Epithelial cell of esophagus (primary cell): ENCODE measurements at regions not wholly inside any gene's neighbourhood (a gene's known extent, or its start where the extent isn't known, plus 50 kb on each side); places are given as distances from the start of the nearest gene placed in this dataset.

Source experiments
- DNase-seq: peaks from one replicate; pipeline ENCODE4 v3.0.0; 2010; ENCODE audit warnings: low read depth
- H3K4me3 ChIP-seq: 2 replicates; pipeline ENCODE4 v1.5.1; 2011; ENCODE audit warnings: mild to moderate bottlenecking, low read length, control low read depth
- TF ChIP-seq, protein P1 (sequence below): IDR thresholded peaks from 2 replicates; pipeline ENCODE4 v1.5.1; 2011; ENCODE audit warnings: low read depth, mild to moderate bottlenecking, low read length, control low read depth, inconsistent platforms; ENCODE audit not compliant: insufficient read depth; ENCODE audit errors: missing control alignments

DNA sequence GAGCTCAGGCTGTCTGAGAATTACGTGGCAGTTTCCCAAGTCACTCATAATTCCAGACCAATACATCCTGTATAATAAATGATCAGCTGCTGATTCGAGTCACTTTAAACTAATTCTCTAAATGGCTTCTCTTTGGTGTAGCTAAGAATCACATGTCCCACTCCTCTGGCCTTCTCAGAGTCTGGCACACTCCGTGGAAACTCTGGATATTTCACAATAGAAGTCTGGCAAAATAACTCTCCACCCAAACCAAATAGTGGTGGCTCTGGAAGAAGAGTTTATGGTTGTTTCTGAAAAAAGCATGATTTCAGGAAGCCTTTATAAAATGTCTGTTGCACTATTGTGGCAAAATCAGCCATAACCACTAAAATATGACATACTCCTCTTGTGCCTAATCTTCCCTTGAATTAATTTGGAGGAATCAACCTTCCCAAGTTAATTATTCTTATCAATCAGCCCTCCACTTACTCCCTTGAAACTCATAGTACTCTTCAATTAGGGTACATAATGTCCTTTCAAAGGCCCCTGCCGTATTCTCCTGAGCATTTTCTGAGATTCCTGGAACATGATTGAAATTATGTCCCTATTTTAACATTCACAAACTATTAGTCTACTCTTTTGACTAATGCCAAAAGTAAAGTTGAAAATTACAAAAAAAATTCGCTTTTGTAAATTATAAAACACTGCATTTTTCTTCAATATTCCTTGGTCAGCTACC lies 991.6 kb downstream of the FAT4 start:
- no peak for DNase-seq
- TF ChIP-seq, protein P1, sequence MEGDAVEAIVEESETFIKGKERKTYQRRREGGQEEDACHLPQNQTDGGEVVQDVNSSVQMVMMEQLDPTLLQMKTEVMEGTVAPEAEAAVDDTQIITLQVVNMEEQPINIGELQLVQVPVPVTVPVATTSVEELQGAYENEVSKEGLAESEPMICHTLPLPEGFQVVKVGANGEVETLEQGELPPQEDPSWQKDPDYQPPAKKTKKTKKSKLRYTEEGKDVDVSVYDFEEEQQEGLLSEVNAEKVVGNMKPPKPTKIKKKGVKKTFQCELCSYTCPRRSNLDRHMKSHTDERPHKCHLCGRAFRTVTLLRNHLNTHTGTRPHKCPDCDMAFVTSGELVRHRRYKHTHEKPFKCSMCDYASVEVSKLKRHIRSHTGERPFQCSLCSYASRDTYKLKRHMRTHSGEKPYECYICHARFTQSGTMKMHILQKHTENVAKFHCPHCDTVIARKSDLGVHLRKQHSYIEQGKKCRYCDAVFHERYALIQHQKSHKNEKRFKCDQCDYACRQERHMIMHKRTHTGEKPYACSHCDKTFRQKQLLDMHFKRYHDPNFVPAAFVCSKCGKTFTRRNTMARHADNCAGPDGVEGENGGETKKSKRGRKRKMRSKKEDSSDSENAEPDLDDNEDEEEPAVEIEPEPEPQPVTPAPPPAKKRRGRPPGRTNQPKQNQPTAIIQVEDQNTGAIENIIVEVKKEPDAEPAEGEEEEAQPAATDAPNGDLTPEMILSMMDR, result no peak
- H3K4me3 ChIP-seq, result no peak overlapping the region

DNA sequence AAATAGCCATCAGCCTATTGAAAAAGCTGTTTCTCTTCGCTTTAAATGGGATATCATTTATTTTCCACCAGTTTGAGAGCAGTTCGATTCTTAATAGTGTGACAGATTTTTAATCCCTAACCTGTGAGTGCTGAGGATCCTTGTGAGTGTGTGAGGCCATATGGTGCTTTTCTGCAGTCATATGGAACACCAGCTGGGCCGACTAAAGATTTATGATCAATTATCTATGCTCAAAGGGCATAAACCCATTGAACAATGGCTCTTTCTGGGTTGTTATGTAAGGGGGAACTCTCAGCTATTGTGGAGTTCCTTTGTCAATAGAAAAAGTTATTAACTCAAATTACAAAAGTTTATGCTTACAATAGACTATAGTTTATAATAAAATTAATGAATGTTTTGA lies 1003.6 kb downstream of the FAT4 start:
- no peak for DNase-seq
- no peak overlapping the region for H3K4me3 ChIP-seq
- TF ChIP-seq, protein P1, result no peak

DNA sequence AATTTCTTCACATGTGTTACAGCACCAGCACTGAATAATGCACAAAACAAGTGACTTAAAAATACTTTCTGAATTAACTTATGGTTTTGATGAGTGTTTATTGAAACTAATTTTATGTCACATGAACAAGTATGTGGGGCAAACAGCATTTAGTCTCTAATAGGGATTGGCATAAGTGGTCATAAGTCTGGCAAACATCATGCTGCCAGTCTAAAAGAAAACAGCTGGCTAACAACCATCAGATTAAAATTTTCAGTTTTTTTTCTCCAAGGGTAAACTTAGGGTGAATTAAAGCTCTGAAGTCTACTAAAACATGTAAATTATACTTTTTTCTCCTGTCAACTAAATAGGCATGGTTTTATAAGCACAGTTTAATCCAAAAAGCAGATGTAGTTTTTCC lies 1014.2 kb downstream of the FAT4 start:
- DNase-seq, result no peak
- H3K4me3 ChIP-seq, result no peak overlapping the region
- TF ChIP-seq, protein P1, result no peak

DNA sequence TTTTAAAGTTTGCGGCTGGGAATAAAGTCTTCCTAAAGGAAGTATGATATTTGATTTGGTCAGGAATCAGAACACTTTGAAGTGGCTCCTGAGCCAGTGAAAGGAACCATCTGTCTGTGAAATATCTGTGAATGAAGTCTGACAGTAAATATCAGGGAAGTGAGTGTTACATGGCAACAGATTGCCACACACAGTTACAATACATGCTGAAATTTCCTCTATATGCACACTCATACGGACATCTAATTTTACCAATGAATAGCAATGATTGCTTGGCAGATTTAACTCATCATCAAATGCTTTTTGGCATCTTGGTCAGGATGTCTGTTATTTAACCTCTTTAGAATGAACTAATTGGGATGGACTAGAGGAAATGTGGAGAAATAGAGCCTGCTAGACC lies 1023.8 kb downstream of the FAT4 start:
- DNase-seq, result peak; percentile 5
- TF ChIP-seq, protein P1, result no peak
- no peak overlapping the region for H3K4me3 ChIP-seq

DNA sequence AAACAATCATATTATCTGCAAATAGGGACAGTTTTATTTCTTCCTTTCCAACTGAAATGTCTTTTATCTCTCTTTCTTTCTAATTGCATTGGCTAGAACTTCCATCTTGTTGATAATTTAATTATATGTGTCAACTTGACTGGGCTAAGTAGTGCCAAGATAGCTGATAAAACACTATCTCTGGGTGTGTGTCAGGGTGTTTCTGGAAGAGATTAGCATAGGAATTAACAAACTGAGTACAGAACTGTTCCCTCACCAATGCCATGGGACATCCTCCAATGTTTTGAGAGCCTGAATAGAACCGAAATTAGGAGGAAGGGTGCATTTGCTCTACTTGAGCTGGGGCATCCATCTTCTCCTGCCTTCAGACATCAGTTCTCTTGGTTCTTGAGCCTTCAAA lies 1027.2 kb downstream of the FAT4 start:
- TF ChIP-seq, protein P1, result no peak
- H3K4me3 ChIP-seq, result no peak overlapping the region
- DNase-seq, result no peak

DNA sequence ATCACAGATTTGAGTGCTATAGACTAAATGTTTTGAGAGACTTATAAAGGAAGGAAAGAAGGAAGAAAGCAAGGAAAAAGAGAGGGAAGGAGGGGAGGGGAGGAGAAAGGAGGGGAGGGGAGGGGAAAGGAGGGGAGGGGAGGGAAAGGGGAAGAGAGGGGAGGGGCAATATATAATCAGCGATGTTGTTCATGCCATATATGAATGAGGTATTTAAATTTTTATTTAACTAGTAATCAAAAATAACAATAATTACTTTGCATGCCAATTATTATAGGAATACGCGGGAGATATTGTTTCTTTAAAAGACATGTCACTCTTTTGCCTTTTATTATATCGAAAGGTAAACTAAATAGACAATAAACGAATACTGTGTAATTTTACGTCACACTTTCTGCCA lies 1029.7 kb downstream of the FAT4 start:
- TF ChIP-seq, protein P1, result no peak
- H3K4me3 ChIP-seq, result no peak overlapping the region
- no peak for DNase-seq

DNA sequence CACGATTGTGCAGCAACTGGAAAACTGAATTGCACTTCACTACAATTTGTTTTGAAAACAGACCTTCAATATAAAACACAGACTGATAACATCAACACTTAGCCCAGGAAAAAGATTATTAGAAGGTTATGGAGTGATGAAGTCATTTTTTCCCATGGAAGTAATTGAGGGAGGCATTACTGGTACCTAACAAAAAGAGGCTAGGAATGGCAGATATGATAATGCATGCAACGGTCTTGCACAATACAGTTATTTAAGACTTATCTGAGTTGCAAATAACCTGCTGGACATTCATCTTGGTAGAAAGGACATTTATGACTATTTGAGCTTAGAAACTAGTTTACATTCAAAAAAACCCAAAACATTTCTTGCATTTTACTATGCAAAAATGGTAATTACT lies 1031.9 kb downstream of the FAT4 start:
- no peak for DNase-seq
- TF ChIP-seq, protein P1, result no peak
- H3K4me3 ChIP-seq, result no peak overlapping the region
